Inflammatory macrophage (primary cell): ENCODE measurements at regions not wholly inside any gene's neighbourhood (a gene's known extent, or its start where the extent isn't known, plus 50 kb on each side); places are given as distances from the start of the nearest gene placed in this dataset.
"Not testable (repeated sequence)": the region's sequence is repeated elsewhere in the genome, so short reads cannot be mapped to it uniquely, and the experiment has no call there.

ENCODE experiments used
- DNase-seq, 2 donors: peaks; one replicate each; pipeline ENCODE4 v3.0.0-alpha.2; 2020 to 2022

- no peak for DNase-seq
Observed at GRCh38 chr6:14573267-14573666, 455.7 kb downstream of the CD83 start.

GRCh38 chr6:14573703-14574290 is 456.2 kb downstream of the CD83 start:
- peak in 1 of 2 donors; percentile 8 for DNase-seq

GRCh38 chr6:14575961-14576360 is 458.4 kb downstream of the CD83 start:
- no peak for DNase-seq

GRCh38 chr6:14578994-14579393 is 461.4 kb downstream of the CD83 start:
- DNase-seq: no peak

GRCh38 chr6:14582749-14583148 is 465.2 kb downstream of the CD83 start:
- DNase-seq: no peak

- no peak for DNase-seq
Observed at GRCh38 chr6:14583826-14584225, 466.3 kb downstream of the CD83 start.

- no peak for DNase-seq
Observed at GRCh38 chr6:14584450-14584849, 466.9 kb downstream of the CD83 start.

GRCh38 chr6:14585689-14586088 is 468.1 kb downstream of the CD83 start:
- DNase-seq: no peak

GRCh38 chr6:14589175-14589574 is 471.6 kb downstream of the CD83 start:
- DNase-seq: no peak

GRCh38 chr6:14590586-14590985 is 473.0 kb downstream of the CD83 start:
- DNase-seq: peak; percentile 10 to 67

- DNase-seq: no peak
Observed at GRCh38 chr6:14591998-14592397, 474.4 kb downstream of the CD83 start.

- DNase-seq: peak; percentile 52 to 53
Observed at GRCh38 chr6:14593286-14593685, 475.7 kb downstream of the CD83 start.

- no peak for DNase-seq
Observed at GRCh38 chr6:14595751-14596150, 478.2 kb downstream of the CD83 start.

- peak; percentile 93 for DNase-seq
Observed at GRCh38 chr6:14596410-14596809, 478.8 kb downstream of the CD83 start.

- DNase-seq: peak in 1 of 2 donors; percentile 15
Observed at GRCh38 chr6:14597090-14597489, 479.5 kb downstream of the CD83 start.

GRCh38 chr6:14598017-14598864 is 480.7 kb downstream of the CD83 start:
- DNase-seq: peak; percentile 35 to 43

GRCh38 chr6:14600306-14600705 is 482.7 kb downstream of the CD83 start:
- not testable (repeated sequence) for DNase-seq

GRCh38 chr6:14601490-14601889 is 483.9 kb downstream of the CD83 start:
- no peak for DNase-seq

GRCh38 chr6:14606353-14606752 is 488.8 kb downstream of the CD83 start:
- no peak for DNase-seq

GRCh38 chr6:14610141-14610540 is 492.6 kb downstream of the CD83 start:
- DNase-seq: no peak

GRCh38 chr6:14612016-14612980 is 494.7 kb downstream of the CD83 start:
- no peak for DNase-seq

- DNase-seq: peak in 1 of 2 donors; percentile 28
Observed at GRCh38 chr6:14614631-14615030, 497.1 kb downstream of the CD83 start.

GRCh38 chr6:14616656-14617055 is 499.1 kb downstream of the CD83 start:
- DNase-seq: peak; percentile 37 to 70
